Pancreas (tissue), 10 donors: ENCODE measurements at regions not wholly inside any gene's neighbourhood (a gene's known extent, or its start where the extent isn't known, plus 50 kb on each side); places are given as distances from the start of the nearest gene placed in this dataset.

Experiments
- ATAC-seq, 4 donors: fragments of 200-7000 bp; cut with Tn5 transposase; one replicate each; pipeline versions ENCODE4 v1.8.0 to v1.9.1; 2020; ENCODE audit warnings: mild to moderate bottlenecking in 4 of 4, moderate library complexity in 4 of 4
- DNase-seq, 6 donors: peaks; one replicate each; pipeline ENCODE4 v3.0.0-alpha.2; 2020
- FAIRE-seq: peaks from 2 replicates; lab custom pipeline; 2012; peaks lifted over from hg19 to GRCh38; lab: Jason Lieb, UNC
- H3K27ac ChIP-seq, 4 donors: fragments of 200-600 bp; sonication (generic); 1 replicate in 3 of 4; 2 replicates in 1 of 4; pipeline versions ENCODE4 v1.5.0 to v1.8.0; 2020
- H3K27me3 ChIP-seq, 4 donors: fragments of 200-600 bp; one replicate each; pipeline ENCODE4 v1.8.0; 2021
- H3K36me3 ChIP-seq, 3 donors: fragments of 200-600 bp; sonication (generic) in 1 of 3; one replicate each; pipeline versions ENCODE4 v1.5.0 to v1.8.0; 2020 to 2021
- H3K4me1 ChIP-seq, 3 donors: fragments of 200-600 bp; one replicate each; pipeline ENCODE4 v1.8.0; 2021
- H3K4me3 ChIP-seq, 4 donors: fragments of 200-600 bp; sonication (generic) in 2 of 4; one replicate each; pipeline versions ENCODE4 v1.5.0 to v1.8.0; 2020 to 2021
- H3K9me3 ChIP-seq, 4 donors: fragments of 200-600 bp; one replicate each; pipeline ENCODE4 v1.8.0; 2021
- WGBS, 2 donors: extraction: QIAGEN DNeasy Blood & Tissue Kit; methylation state at CpG; one replicate each; pipeline ENCODE4 v1.1.7; 2013; 5-methylcytosine and 5-hydroxymethylcytosine counted together
- intact Hi-C, 3 donors: fragments of 100-400 bp; cut with DNase I; formaldehyde crosslinking; loops; one replicate each; pipeline versions ENCODE4 v1.11.1 to v1.14.2; 2022
- TF ChIP-seq, protein P1 (sequence below), 4 donors: fragments of 200-600 bp; sonication (generic) in 3 of 4; IDR thresholded peaks; one replicate each; pipeline versions ENCODE4 v1.5.0 to v1.8.0; 2021; ENCODE audit warnings: antibody characterized with exemption in 4 of 4
- donor health status: healthy with polysubstance abuse.
- donor health status: DM: no; HTN: no; CAD: no; lungs with moderate emphysema.
- donor health status: DM: no; HTN: no; CAD: no.
- donor health status: control.
- donor health status: control.
- donor health status: Bipolar disorder and iron deficiency.
- donor health status: DM: yes; HTN: yes; CAD: no.
- donor health status: DM: no; HTN: no; CAD: no.
- donor health status: DM: no; HTN: no; CAD: no.
- donor health status: DM: yes; HTN: yes; CAD: no.

DNA sequence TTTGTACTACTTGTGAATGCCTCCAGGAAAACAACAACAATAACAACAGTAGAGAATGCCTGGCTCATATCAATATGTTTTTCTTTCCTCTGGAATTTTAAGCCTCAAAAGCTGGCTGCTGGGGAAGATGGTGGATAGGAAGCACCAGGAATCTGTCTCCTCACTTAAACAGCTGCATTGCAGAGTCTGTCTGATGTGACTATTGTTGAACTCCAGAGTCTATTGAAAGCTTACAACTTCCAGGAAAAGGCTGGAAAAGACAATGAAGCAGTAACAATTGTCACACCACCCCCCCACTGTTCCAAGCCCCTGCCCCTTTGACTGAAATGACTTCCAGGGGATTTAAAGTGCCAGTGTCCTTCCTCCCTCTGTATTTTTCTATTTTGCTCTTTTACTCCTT, 309.7 kb downstream of the BMP4 start:
- ATAC-seq (no peak), DNase-seq (no peak), FAIRE-seq (no peak)
- intact Hi-C loops, result no loop called here
- Histone ChIP-seq H3K36me3 (no peaks in the 10 kb centered on the region), H3K27ac (no peak overlapping the region), H3K4me1 (no peaks in the 10 kb centered on the region), H3K27me3 (no peaks in the 10 kb centered on the region), H3K9me3 (no peaks in the 10 kb centered on the region), H3K4me3 (no peak overlapping the region)
- TF ChIP-seq, protein P1, sequence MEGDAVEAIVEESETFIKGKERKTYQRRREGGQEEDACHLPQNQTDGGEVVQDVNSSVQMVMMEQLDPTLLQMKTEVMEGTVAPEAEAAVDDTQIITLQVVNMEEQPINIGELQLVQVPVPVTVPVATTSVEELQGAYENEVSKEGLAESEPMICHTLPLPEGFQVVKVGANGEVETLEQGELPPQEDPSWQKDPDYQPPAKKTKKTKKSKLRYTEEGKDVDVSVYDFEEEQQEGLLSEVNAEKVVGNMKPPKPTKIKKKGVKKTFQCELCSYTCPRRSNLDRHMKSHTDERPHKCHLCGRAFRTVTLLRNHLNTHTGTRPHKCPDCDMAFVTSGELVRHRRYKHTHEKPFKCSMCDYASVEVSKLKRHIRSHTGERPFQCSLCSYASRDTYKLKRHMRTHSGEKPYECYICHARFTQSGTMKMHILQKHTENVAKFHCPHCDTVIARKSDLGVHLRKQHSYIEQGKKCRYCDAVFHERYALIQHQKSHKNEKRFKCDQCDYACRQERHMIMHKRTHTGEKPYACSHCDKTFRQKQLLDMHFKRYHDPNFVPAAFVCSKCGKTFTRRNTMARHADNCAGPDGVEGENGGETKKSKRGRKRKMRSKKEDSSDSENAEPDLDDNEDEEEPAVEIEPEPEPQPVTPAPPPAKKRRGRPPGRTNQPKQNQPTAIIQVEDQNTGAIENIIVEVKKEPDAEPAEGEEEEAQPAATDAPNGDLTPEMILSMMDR (IDR thresholded peaks at IDR 0.05), result no peak

DNA sequence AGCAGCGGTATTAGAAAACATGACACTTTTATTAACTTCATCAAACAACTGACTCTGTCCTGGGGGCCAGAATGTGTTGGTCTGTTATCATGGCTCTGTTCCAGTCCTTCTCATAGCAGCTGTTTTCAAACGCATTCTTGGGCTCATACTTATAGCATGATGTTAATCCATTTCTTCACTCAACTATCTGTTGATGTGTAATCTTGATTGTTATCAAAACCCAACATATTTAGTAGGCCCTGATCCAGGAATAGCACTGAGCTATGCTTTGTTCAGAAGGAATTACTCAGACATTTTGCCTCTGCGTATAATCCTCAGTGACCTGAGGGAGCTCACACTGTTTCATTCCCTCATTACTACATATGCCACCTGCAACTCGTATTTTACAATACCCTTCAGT, 315.9 kb downstream of the BMP4 start:
- peak; percentile 54 to 75 (median 64) for ATAC-seq
- Histone ChIP-seq H3K27ac (no peak overlapping the region), H3K36me3 (no peaks in the 10 kb centered on the region), H3K4me3 (no peak overlapping the region), H3K4me1 (no peaks in the 10 kb centered on the region), H3K9me3 (no peaks in the 10 kb centered on the region), H3K27me3 (no peaks in the 10 kb centered on the region)
- FAIRE-seq, result no peak
- TF ChIP-seq, protein P1 (IDR thresholded peaks at IDR 0.05), result no peak
- DNase-seq, result no peak
- WGBS, 2 donors, result 52 to 54% methylated on average over 4 of the region's 4 CpGs
- intact Hi-C loops, result no loop called here

DNA sequence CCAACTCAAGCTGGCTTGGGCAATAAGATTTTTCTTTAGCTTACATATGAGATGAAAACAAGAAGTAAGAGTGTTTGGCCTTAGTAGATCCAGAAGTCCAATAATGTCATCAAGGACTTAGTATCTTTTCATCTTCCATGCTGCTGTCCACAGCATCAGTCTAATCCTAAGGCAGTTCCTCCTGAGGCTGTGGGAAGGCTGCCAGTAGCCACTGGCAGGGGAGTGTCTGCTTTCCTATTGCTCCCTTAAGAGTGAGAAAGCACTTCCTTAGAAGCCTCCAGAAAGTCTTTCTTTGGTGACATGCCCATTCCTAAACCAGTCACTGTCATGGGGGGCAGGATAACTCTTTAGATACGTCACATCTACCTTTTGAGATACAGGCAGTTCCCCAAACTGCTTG, 317.7 kb downstream of the BMP4 start:
- Histone ChIP-seq H3K9me3 (no peaks in the 10 kb centered on the region), H3K27me3 (no peaks in the 10 kb centered on the region), H3K36me3 (no peaks in the 10 kb centered on the region), H3K4me3 (no peak overlapping the region), H3K27ac (no peak overlapping the region), H3K4me1 (no peaks in the 10 kb centered on the region)
- FAIRE-seq, result no peak
- TF ChIP-seq, protein P1 (IDR thresholded peaks at IDR 0.05), result no peak
- DNase-seq, result no peak
- WGBS, 2 donors, result 65 to 83% methylated on average over 1 of the region's 1 CpG
- intact Hi-C loops, result no loop called here
- no peak for ATAC-seq

DNA sequence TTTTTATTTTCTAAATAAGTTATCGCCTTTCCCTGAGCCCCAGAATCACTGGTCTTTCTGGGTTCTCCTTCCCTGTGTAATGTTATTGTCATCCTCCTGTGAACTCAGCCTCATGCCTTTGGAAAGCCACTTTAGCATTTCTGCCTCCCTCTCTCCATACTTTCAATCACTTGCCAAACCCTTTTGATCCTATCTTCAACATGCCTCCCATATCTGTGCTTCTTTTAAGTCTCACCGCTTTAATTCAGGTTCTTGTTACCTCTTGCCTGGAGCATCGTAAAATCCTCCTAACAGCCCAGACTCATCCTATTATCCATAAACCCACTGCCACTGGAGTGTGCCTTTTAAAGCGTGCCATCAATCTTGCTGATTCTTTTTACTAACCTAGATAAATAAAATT, 321.8 kb downstream of the BMP4 start:
- intact Hi-C loops, result no loop called here
- TF ChIP-seq, protein P1 (IDR thresholded peaks at IDR 0.05), result no peak
- FAIRE-seq, result no peak

DNA sequence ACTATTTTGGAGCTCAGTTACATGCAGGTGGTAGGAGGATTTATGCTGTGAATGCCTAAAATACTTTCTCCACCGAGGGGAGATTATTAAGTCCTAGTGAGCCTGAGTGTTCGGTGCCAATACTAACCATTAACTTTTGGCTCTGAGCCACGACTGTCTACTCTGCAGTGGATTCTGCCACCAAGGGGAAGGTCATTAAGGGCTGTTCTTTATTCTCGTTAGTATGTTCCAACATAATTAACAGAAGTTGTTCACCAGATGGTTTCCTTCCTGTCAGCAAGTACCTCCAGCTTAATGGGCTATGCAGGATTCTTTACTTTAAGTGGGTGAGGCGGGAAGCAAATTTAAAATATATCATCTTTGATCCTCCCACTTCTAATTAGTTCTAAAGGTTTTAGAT, 326.3 kb downstream of the BMP4 start:
- FAIRE-seq (no peak), ATAC-seq (peak in 2 of 4 donors; percentile 44 to 48), DNase-seq (no peak)
- no peaks in the 10 kb centered on the region for H3K9me3 ChIP-seq
- H3K27me3 ChIP-seq, result no peaks in the 10 kb centered on the region
- no peaks in the 10 kb centered on the region for H3K36me3 ChIP-seq
- H3K27ac ChIP-seq, result no peak overlapping the region
- TF ChIP-seq, protein P1 (IDR thresholded peaks at IDR 0.05), result no peak
- intact Hi-C loops, result no loop called here
- WGBS, 2 donors, result 24 to 27% methylated on average over 5 of the region's 5 CpGs
- no peaks in the 10 kb centered on the region for H3K4me1 ChIP-seq
- no peak overlapping the region for H3K4me3 ChIP-seq

More for the DNA sequence above, 321.8 kb downstream of the BMP4 start:
- Histone ChIP-seq H3K4me1 (no peaks in the 10 kb centered on the region), H3K27ac (no peak overlapping the region), H3K36me3 (no peaks in the 10 kb centered on the region), H3K9me3 (no peaks in the 10 kb centered on the region), H3K4me3 (no peak overlapping the region), H3K27me3 (no peaks in the 10 kb centered on the region)
- ATAC-seq (no peak), DNase-seq (no peak)
- WGBS, 2 donors, result 81 to 87% methylated on average over 4 of the region's 4 CpGs
